ENCODE measurements at regions not wholly inside any gene's neighbourhood (a gene's known extent, or its start where the extent isn't known, plus 50 kb on each side); places are given as distances from the start of the nearest gene placed in this dataset.
A peak's percentile ranks its signal among the peaks of the same experiment; 100 is the strongest.
"Not testable (repeated sequence)": the region's sequence is repeated elsewhere in the genome, so short reads cannot be mapped to it uniquely, and the experiment has no call there.

GRCh38 chr6:21335591-21335990 lies 258.0 kb upstream of the SOX4 start:
- no peak for DNase-seq

DNA sequence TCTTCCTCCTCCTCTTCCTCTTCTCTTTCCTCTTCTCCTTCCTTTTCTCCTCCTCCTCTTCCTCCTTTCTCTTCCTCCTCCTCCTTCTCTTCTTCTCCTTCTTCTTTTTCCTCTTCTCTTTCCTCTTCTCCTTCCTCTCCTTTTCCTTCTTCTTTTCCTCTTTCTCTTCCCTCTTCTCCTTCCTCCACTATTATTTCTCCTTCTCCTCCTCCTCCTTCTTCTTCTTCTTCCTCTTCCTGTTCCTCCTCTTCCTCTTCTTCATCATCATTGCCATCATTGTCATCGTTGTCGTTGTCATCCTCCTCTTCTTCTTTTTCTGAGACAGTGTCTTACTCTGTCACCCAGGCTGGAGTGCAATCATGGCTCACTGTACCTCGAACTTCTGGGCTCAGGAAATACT lies 256.3 kb upstream of the SOX4 start:
- DNase-seq, result no peak

DNA sequence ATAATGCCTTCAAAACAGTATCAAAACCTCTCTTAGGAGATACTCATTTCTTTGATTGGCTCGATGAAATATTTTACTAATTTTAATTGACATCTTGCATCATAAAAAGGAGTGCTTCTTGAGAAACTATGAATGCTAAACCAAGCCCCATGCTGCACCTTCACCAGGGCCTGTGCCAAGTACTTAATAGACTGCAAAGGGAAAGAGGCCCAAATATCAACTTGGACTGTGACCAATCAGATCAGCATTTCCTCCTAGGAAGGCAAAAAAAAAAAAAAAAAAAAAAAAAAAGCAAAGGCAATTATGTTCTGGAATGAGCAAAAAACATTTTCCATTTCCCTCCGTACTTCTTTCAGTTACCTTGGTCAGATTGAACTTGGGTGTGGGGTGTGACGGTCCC lies 253.0 kb upstream of the SOX4 start:
- DNase-seq, result no peak

- DNase-seq, result no peak
Observed at GRCh38 chr6:21341910-21342309, 251.6 kb upstream of the SOX4 start.

DNA sequence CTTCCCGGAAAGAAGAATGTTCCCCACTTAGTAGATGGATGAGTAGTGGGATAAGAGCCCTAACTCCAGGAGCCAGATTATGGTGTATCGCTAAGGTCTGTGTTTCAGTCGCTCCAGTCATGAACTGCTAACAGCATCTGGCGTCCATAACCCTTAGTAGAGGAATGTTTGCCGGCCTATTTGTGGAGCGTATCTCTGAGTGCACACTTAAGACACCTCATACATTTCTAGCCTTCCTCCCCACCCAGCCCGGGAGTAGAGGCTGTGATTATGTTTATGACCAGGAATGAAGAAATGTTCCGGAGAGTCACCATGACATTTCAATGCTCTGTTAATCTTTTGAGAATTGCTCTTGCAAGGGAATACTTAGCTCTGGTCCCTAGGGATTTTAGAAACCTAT lies 251.1 kb upstream of the SOX4 start:
- no peak for DNase-seq

GRCh38 chr6:21345704-21346103 lies 247.8 kb upstream of the SOX4 start:
- not testable (repeated sequence) for DNase-seq

GRCh38 chr6:21348146-21348503 lies 245.4 kb upstream of the SOX4 start:
- no peak for DNase-seq

GRCh38 chr6:21348504-21349195 lies 244.9 kb upstream of the SOX4 start:
- DNase-seq, result peak; percentile 41

GRCh38 chr6:21349834-21350233 lies 243.7 kb upstream of the SOX4 start:
- no peak for DNase-seq

DNA sequence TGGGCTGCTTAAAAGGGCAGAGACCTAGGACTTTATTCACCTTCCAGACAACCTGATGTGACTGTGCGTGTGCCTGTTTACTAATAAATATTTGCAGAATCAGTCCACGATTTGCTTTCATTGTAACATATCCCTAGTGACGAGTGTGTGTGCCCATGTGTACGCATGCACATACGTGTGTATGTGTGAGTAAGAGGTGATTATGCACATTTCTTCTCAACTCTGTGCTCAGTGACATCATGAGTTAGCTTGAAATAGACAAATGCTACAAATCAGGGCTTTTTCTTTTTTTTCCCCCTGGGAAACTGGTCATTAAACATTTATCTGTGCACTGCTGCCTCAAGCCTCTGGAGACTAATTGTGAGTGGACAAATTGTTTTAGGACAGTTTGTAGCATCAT lies 242.6 kb upstream of the SOX4 start:
- no peak for DNase-seq

DNA sequence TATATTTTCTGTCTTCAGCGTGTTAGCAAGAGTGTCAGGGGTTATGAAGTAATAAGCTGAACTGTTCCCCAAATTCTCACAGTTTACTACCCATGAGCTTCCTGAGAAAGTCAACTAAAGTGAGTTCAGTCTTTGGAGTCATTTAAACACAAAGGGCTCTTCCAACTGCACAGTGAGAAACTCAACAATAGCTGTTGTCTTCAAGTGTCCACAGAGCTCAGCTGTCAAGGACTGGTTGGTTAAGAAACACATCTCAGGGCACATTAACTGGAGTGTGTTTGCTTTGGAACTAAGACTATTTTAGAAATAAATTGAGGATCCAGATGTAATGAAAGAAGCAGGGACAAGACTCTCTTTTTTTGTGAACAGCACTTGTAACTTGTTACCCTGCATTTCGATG lies 241.4 kb upstream of the SOX4 start:
- DNase-seq, result no peak

DNA sequence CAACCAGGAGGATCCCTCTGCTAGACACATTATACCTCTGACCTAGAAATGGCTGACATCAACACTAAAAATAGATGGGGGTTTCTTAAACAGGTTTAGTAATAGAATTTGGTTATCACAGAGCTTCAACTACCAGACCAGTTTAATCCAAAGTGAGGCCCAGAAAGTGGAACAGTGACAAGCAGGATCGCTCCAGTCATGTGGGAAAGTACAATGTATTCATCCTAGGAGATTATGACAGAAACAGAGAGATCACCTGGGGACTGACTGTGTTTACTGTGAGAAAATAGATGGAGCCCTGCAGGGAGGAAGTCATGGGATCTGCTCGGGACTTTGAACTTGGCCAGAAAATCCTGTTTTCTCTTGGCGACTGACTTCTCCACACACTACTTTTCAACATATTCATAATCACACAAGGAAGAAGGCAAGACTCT lies 238.7 kb upstream of the SOX4 start:
- DNase-seq, result no peak

DNA sequence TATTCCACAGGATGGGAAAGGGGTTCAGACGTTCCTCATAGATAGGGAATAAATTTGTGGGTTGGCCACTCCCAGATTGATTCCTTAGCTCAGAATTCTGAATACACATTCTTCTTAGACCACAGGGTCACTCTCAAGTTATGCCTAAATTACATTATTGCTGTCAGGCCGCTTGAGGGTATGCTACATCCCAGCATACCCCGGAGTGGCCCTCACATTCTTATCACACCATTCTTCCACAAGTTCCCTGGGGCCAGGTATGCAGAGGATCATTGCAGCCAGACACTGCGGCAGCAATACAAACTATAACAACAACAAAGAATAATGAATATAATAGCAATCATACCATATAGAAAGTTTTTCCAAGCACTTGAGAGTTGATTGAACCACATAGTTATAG lies 237.9 kb upstream of the SOX4 start:
- no peak for DNase-seq

- no peak for DNase-seq
Observed at GRCh38 chr6:21357262-21357661, 236.3 kb upstream of the SOX4 start.

- no peak for DNase-seq
Observed at GRCh38 chr6:21359926-21360325, 233.6 kb upstream of the SOX4 start.

DNA sequence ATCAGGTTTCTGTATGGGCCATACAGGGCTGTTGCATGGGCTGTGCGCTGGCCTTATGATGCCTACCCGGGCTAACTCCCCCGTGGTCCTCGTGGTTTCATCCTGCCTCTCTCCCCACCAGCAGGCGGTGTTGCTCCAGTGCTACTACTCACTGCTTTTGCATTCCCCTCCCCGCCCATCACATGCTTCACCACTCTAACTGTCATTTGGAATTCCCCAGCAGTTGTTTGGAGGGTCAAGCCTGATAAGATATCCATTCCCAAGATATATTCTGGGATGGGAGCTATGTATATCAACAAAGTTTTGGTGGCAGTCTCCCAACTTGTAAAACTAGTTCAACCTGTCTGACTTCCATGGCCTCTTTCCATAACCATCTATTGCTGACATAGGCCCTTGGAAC lies 233.2 kb upstream of the SOX4 start:
- no peak for DNase-seq

DNA sequence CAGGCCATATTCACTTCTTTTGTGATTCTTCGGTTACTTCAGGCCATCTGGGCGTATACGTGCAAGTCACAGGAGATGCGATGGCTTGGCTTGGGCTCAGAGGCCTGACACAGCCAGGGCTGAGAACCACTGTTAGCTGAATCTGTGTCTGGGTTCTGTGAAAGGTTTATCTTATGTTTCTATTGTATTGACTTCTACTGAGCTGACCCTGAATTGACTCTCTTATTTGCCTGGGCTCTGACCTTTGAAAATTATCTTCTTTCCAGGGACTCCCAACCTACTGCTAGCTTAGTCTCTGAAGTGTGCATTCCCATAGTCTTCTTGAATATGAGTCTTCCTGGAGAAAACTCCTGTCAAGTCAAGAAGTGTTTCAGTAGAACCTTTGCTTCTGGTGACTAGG lies 226.4 kb upstream of the SOX4 start:
- no peak for DNase-seq

- no peak for DNase-seq
Observed at GRCh38 chr6:21367649-21368154, 225.8 kb upstream of the SOX4 start.

DNA sequence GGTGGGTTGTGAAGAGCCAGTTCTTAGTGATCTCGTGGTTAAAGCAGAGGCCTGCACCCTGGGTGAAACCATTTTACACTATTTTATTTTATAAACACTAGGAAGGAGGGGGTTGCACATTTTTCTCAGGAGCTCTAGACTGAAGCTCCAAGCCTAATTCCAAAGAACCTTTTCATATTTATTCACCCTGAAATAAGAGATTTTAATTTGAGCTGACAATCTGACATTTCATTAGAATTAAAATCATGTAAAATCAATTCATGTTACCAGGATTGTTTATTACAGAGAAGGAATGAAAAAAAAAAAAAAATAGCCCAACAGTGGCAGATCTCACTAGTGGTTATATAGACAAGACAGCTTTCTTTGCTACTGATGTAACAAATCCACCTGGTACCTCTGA lies 222.5 kb upstream of the SOX4 start:
- DNase-seq, result no peak

DNA sequence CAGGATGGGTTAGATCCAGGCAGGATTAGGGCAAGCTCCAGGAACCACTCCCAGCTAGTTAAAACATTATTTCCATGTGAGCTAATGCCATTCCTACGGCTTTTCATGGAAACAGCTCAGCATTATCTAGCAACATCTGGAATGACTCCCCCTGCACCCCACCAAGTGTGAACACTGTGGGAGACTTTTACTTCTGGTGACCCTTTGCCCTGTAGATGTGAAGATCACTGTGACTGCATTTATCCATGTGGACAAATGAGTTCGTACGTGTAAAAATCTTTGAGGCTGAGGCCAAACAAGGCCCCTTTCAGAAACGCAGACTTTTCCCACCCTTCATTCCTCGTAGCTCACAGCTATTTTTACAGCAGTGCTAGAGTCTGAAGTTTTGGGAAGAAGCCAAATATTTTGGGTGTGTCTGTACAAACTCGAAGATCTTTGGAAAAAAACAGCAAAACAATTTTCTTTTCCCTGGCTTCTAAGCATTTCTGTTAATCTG lies 221.8 kb upstream of the SOX4 start:
- DNase-seq, result no peak

DNA sequence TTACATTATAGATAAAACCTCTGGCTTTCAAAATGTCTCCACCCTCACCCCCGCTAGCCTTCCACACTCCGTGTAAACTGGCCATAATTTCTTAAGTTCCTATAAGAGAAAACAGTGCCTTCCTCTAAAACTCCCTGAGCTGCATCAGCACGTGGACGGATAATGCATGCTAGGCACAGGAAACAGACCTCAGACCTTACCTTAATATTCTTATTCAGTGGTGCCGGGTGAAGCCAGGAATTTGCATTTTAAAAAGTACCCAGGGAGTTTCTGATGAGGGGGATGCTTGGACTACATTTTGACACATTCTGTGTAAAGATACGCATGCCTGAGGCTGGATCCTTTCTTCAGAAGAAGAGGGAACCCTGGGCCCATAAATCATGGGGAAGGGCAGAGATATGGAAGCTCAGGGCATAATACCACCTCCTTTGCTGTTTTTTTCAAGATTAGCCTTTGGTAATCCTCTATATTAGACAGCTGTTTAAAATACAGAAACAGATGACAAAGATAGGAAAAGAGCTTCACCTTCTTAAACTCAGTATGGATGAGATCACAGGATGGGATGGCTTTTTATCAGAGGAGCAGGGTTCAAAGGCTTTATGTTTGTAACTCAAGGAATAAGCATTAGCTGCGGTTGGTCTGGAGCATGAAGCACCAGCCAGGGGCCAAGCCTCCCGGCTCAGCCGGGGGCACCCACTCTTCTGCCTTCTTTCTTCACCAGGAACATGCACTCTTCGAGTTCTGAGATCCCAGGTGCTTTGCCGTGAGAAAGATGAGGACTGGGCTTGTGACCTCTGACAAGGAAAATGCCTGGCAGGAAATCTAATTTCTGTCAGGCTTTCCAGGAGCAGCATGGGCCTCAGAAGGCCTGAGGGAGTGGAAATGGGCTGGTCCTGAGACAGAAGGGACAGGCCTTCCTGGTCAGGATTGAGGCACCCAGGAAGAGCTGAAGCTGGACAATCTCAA lies 218.1 kb upstream of the SOX4 start:
- DNase-seq, result no peak

- DNase-seq, result no peak
Observed at GRCh38 chr6:21377356-21377755, 216.2 kb upstream of the SOX4 start.

DNA sequence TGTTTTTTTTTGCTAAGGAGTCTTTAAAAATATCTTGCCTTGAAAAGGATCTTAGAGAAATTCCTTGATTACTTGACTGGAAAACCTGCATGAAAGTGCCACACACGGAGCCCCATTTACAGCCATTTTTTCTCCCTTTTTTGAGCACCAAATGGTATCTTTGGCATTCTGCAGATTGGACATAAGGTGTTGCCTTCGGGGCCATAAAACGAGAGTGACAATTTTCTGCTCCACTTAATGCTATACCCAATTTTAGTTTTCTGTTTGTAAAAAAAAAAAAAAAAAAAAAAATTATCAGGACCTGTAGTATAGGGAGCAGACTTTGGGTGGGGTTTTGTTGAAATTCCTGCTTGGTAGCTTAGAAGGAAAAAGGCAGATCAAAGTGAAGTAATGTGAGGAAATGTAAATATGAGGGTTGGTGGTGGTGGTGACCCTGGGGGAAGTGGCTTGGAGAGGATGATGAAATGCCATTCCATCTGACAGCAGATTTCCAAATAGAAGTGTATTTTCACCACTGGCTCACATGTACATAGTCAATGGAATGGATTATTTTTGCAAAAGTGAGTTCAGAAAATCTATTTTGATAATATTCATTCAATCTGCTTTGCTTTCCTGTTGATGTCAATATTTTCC lies 212.1 kb upstream of the SOX4 start:
- peak; percentile 69 for DNase-seq
